KMS-11 (cell line): ENCODE measurements at regions not wholly inside any gene's neighbourhood (a gene's known extent, or its start where the extent isn't known, plus 50 kb on each side); places are given as distances from the start of the nearest gene placed in this dataset.

Experiments used
- H2AFZ ChIP-seq: fragments of 200-600 bp; sonication (generic); 2 replicates; pipeline ENCODE4 v1.6.1; 2016; ENCODE audit warnings: antibody characterized with exemption, mixed run types, low read depth
- H3K27ac ChIP-seq: fragments of 200-600 bp; sonication (generic); 2 replicates; pipeline ENCODE4 v1.6.1; 2016; ENCODE audit warnings: mild to moderate bottlenecking, mixed run types
- H3K27me3 ChIP-seq: fragments of 200-600 bp; sonication (generic); 2 replicates; pipeline ENCODE4 v1.6.1; 2017; ENCODE audit warnings: mild to moderate bottlenecking, low read depth, mixed run types, moderate library complexity; ENCODE audit not compliant: insufficient read depth
- H3K36me3 ChIP-seq: fragments of 200-600 bp; sonication (generic); 2 replicates; pipeline ENCODE4 v1.6.1; 2017; ENCODE audit warnings: mild to moderate bottlenecking, mixed run types; ENCODE audit not compliant: insufficient read depth
- H3K4me1 ChIP-seq: fragments of 200-600 bp; sonication (generic); 2 replicates; pipeline ENCODE4 v1.6.1; 2016; ENCODE audit warnings: mild to moderate bottlenecking, low read depth, mixed run types; ENCODE audit not compliant: poor library complexity, severe bottlenecking
- H3K4me2 ChIP-seq: fragments of 200-600 bp; sonication (generic); 2 replicates; pipeline ENCODE4 v1.7.0; 2016; ENCODE audit warnings: mild to moderate bottlenecking, mixed run types
- H3K4me3 ChIP-seq: fragments of 200-600 bp; sonication (generic); IDR thresholded peaks from 2 replicates; pipeline ENCODE4 v1.6.1; 2017; ENCODE audit warnings: low read depth, low read length, mixed read lengths; ENCODE audit not compliant: insufficient read depth
- H3K79me2 ChIP-seq: fragments of 200-600 bp; sonication (generic); 2 replicates; pipeline ENCODE4 v1.6.1; 2016; ENCODE audit warnings: low read depth, mixed run types; ENCODE audit not compliant: insufficient read depth
- H3K9ac ChIP-seq: fragments of 200-600 bp; sonication (generic); 2 replicates; pipeline ENCODE4 v1.6.1; 2016; ENCODE audit warnings: mild to moderate bottlenecking, mixed run types
- H4K20me1 ChIP-seq: fragments of 200-600 bp; sonication (generic); 2 replicates; pipeline ENCODE4 v1.6.1; 2016; ENCODE audit warnings: mild to moderate bottlenecking, mixed run types; ENCODE audit not compliant: insufficient read depth
- TF ChIP-seq, protein P1 (sequence below): fragments of 200-600 bp; sonication (generic); conservative IDR thresholded peaks from 2 replicates; pipeline ENCODE4 v1.6.1; 2017; ENCODE audit warnings: low read depth, mild to moderate bottlenecking, antibody characterized with exemption, low read length, moderate library complexity, mixed read lengths

- Histone ChIP-seq H3K27me3 (no peaks in the 10 kb centered on the region), H3K27ac (no peak overlapping the region), H4K20me1 (no peaks in the 10 kb centered on the region), H3K79me2 (no peaks in the 10 kb centered on the region), H3K4me3 (no peak overlapping the region), H3K36me3 (no peaks in the 10 kb centered on the region), H3K9ac (no peak overlapping the region), H3K4me1 (no peaks in the 10 kb centered on the region), H3K4me2 (no peak overlapping the region), H2AFZ (no peak overlapping the region)
- TF ChIP-seq, protein P1, sequence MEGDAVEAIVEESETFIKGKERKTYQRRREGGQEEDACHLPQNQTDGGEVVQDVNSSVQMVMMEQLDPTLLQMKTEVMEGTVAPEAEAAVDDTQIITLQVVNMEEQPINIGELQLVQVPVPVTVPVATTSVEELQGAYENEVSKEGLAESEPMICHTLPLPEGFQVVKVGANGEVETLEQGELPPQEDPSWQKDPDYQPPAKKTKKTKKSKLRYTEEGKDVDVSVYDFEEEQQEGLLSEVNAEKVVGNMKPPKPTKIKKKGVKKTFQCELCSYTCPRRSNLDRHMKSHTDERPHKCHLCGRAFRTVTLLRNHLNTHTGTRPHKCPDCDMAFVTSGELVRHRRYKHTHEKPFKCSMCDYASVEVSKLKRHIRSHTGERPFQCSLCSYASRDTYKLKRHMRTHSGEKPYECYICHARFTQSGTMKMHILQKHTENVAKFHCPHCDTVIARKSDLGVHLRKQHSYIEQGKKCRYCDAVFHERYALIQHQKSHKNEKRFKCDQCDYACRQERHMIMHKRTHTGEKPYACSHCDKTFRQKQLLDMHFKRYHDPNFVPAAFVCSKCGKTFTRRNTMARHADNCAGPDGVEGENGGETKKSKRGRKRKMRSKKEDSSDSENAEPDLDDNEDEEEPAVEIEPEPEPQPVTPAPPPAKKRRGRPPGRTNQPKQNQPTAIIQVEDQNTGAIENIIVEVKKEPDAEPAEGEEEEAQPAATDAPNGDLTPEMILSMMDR, result no peak
These were observed 227.2 kb downstream of the DACT1 start for GRCh38 chr14:58864751-58865513.

DNA sequence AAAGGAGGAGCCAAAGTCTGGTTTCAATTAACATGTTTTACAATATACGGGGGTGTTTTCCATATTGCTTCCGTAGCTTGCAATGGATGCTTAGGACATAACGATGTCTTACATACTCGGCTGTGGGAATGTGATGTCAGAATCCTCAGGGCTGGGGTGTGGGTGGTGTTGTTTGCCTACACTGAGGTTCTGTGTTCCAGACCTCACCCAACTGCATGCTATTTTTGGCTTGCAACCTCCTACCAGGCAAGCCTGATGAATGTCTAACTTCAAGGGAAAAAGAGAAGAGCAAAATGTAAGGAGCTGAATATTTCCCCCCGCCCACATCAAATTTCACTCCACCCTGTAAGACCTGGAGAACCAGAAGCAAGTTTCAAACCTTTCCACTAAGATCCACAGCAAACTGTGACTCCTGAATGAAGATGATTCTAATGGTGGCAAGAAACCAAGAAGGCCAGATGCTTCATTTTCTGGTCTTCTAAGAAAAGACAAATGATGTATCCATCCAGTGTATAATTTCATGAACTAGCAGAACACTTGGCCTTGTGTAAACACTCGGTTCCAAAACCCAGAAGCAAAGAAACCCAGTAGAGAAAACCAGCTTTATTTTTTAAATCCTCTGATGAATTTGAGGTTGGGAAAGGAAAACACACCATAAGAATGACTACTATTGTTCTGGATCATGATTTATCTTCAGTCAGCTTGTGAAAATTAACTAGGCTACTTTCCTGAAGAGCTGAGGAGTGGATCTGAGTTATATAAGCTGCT lies 227.9 kb downstream of the DACT1 start:
- H3K27me3 ChIP-seq, result no peaks in the 10 kb centered on the region

DNA sequence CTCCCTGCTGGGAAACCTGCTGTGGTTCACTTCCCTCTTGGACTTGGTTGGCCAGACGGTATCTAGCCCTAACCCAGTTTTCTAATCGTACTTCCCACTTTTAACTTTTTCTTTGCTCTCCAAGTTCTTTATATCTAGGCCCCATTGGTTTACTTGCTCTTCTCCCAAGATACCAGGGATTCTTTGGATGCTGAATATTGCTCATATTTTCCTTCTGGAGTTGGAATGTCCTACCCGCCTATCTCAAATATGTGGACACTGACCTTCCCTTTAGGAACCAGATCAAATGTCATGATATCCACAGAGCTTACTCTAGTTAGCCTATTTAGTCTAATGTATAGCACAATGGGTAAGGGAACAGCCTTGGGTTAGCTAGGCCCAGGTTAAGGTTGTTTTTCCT lies 228.6 kb downstream of the DACT1 start:
- Histone ChIP-seq H3K4me2 (no peak overlapping the region), H3K4me1 (no peaks in the 10 kb centered on the region), H3K79me2 (no peaks in the 10 kb centered on the region), H3K27me3 (no peaks in the 10 kb centered on the region), H3K27ac (no peak overlapping the region), H3K4me3 (no peak overlapping the region), H3K9ac (no peak overlapping the region), H3K36me3 (no peaks in the 10 kb centered on the region), H4K20me1 (no peaks in the 10 kb centered on the region), H2AFZ (no peak overlapping the region)
- TF ChIP-seq, protein P1, result no peak

More for the DNA sequence above, 227.9 kb downstream of the DACT1 start:
- no peaks in the 10 kb centered on the region for H3K4me1 ChIP-seq
- H3K36me3 ChIP-seq, result no peaks in the 10 kb centered on the region
- H3K4me2 ChIP-seq, result no peak overlapping the region
- H4K20me1 ChIP-seq, result no peaks in the 10 kb centered on the region
- H3K79me2 ChIP-seq, result no peaks in the 10 kb centered on the region
- no peak overlapping the region for H3K4me3 ChIP-seq
- H3K9ac ChIP-seq, result no peak overlapping the region
- TF ChIP-seq, protein P1, result no peak
- H2AFZ ChIP-seq, result no peak overlapping the region
- no peak overlapping the region for H3K27ac ChIP-seq

GRCh38 chr14:58870961-58871360 lies 233.2 kb downstream of the DACT1 start:
- Histone ChIP-seq H3K36me3 (no peaks in the 10 kb centered on the region), H3K27me3 (no peaks in the 10 kb centered on the region), H3K4me3 (no peak overlapping the region), H3K4me2 (no peak overlapping the region), H3K27ac (no peak overlapping the region), H4K20me1 (no peaks in the 10 kb centered on the region), H3K79me2 (no peaks in the 10 kb centered on the region), H3K9ac (no peak overlapping the region), H3K4me1 (no peaks in the 10 kb centered on the region), H2AFZ (no peak overlapping the region)
- TF ChIP-seq, protein P1, result no peak
